ENCODE measurements at regions not wholly inside any gene's neighbourhood (a gene's known extent, or its start where the extent isn't known, plus 50 kb on each side); places are given as distances from the start of the nearest gene placed in this dataset.
A peak's percentile ranks its signal among the peaks of the same experiment; 100 is the strongest.

GRCh38 chr17:64771980-64772844 is 110.1 kb upstream of the SMURF2 start:
- intact Hi-C loops (cut with micrococcal nuclease; ENCODE audit: unreplicated experiment) = loop anchor here (10.0 kb wide), 1 partner anchor 423 kb away; no protein-coding TSS in a partner anchor
- Histone ChIP-seq H3K79me2 (ENCODE audit: insufficient read depth, low read depth, low read length) (no peaks in the 10 kb centered on the region), H3K9me3 (ENCODE audit: low read length) (no peaks in the 10 kb centered on the region), H3K4me1 (ENCODE audit: insufficient read depth, low read length, poor library complexity, severe bottlenecking) (peaks cover 31% of the 10 kb centered on the region), H2AFZ (ENCODE audit: low read length) (no peak overlapping the region), H3K4me3 (ENCODE audit: low read depth, low read length, poor library complexity, severe bottlenecking) (no peak overlapping the region), H3K36me3 (ENCODE audit: insufficient read depth, low read length) (no peaks in the 10 kb centered on the region; the same call in 1 of the 2 replicates), H4K20me1 (ENCODE audit: insufficient read depth, low read length) (no peaks in the 10 kb centered on the region), H3K4me2 (ENCODE audit: low read length) (no peak overlapping the region), H3K9me2 (ENCODE audit: insufficient read depth, low read length) (no peaks in the 10 kb centered on the region), H3K27ac (ENCODE audit: low read depth, low read length, poor library complexity, severe bottlenecking) (no peak overlapping the region)
- no peak for DNase-seq (ENCODE audit: low spot score)
- BruUV-seq (replicated peaks) = TSS peak; percentile 16
- POLR2A ChIA-PET = interaction anchor here (0.7 kb wide), 2 partner anchors 170 to 325 kb away, joined by 3 to 7 read pairs; no protein-coding TSS in a partner anchor
- CTCF ChIA-PET (ENCODE audit: unreplicated experiment) = no interaction called here
- no peak for TF ChIP-seq CTCF (conservative IDR thresholded peaks at IDR 0.05; ENCODE audit: low read length)
- no peak for TF ChIP-seq EZH2phosphoT487 (IDR thresholded peaks at IDR 0.05; ENCODE audit: borderline replicate concordance, low read depth, low read length)

GRCh38 chr17:64769712-64770111 is 107.6 kb upstream of the SMURF2 start:
- Histone ChIP-seq H3K79me2 (ENCODE audit: insufficient read depth, low read depth, low read length) (no peaks in the 10 kb centered on the region), H3K9me3 (ENCODE audit: low read length) (no peaks in the 10 kb centered on the region), H3K4me3 (ENCODE audit: low read depth, low read length, poor library complexity, severe bottlenecking) (no peak overlapping the region), H3K9me2 (ENCODE audit: insufficient read depth, low read length) (no peaks in the 10 kb centered on the region), H2AFZ (ENCODE audit: low read length) (no peak overlapping the region), H3K4me1 (ENCODE audit: insufficient read depth, low read length, poor library complexity, severe bottlenecking) (peaks cover 15% of the 10 kb centered on the region), H3K27ac (ENCODE audit: low read depth, low read length, poor library complexity, severe bottlenecking) (no peak overlapping the region), H3K36me3 (ENCODE audit: insufficient read depth, low read length) (no peaks in the 10 kb centered on the region; the same call in 1 of the 2 replicates), H3K4me2 (ENCODE audit: low read length) (no peak overlapping the region), H4K20me1 (ENCODE audit: insufficient read depth, low read length) (no peaks in the 10 kb centered on the region)
- CTCF ChIA-PET (ENCODE audit: unreplicated experiment) = no interaction called here
- POLR2A ChIA-PET = no interaction called here
- intact Hi-C loops (cut with micrococcal nuclease; ENCODE audit: unreplicated experiment) = loop anchor here (10.0 kb wide), 1 partner anchor 425 kb away; no protein-coding TSS in a partner anchor
- BruUV-seq (replicated peaks) = no TSS peak
- no peak for DNase-seq (ENCODE audit: low spot score)
- TF ChIP-seq CTCF (conservative IDR thresholded peaks at IDR 0.05; ENCODE audit: low read length) = no peak
